ENCODE measurements at regions not wholly inside any gene's neighbourhood (a gene's known extent, or its start where the extent isn't known, plus 50 kb on each side); places are given as distances from the start of the nearest gene placed in this dataset.

DNA sequence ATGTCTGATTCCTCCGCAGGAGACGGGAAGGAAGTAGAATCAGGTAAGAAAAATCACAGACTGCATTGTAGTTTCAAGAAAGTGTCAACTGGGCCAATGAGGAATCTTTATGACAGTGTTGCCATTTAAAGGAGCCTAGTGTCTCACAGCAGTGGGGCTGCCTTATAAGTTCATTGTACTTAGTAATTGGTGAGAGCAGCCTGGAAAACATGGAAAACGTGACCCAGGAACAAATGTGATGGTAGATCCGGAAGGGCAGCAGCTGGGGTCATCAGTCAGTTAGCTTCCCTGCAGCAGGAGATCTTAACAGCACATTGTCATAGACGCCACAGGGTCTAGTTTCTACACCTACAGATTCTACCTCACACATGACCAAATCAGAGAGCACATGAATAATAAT, 630.0 kb upstream of the LMO3 start:
- no peaks in the 10 kb centered on the region for H3K36me3 ChIP-seq (ENCODE audit: insufficient read depth in 1 of 2, low read depth in 1 of 2)
- TF ChIP-seq, protein P1, sequence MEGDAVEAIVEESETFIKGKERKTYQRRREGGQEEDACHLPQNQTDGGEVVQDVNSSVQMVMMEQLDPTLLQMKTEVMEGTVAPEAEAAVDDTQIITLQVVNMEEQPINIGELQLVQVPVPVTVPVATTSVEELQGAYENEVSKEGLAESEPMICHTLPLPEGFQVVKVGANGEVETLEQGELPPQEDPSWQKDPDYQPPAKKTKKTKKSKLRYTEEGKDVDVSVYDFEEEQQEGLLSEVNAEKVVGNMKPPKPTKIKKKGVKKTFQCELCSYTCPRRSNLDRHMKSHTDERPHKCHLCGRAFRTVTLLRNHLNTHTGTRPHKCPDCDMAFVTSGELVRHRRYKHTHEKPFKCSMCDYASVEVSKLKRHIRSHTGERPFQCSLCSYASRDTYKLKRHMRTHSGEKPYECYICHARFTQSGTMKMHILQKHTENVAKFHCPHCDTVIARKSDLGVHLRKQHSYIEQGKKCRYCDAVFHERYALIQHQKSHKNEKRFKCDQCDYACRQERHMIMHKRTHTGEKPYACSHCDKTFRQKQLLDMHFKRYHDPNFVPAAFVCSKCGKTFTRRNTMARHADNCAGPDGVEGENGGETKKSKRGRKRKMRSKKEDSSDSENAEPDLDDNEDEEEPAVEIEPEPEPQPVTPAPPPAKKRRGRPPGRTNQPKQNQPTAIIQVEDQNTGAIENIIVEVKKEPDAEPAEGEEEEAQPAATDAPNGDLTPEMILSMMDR (IDR thresholded peaks at IDR 0.05), result no peak
- ATAC-seq, result no peak
- no peak for DNase-seq
- H3K27me3 ChIP-seq (ENCODE audit: insufficient read depth in 3 of 3, low read length in 2 of 3), result no peaks in the 10 kb centered on the region
- 53 to 77% (median 54%) methylated on average over 5 of the region's 5 CpGs for WGBS, 3 donors
- H3K27ac ChIP-seq, result no peak overlapping the region
- H3K4me1 ChIP-seq, result no peaks in the 10 kb centered on the region
- peaks cover 4% of the 10 kb centered on the region for H3K9me3 ChIP-seq
- intact Hi-C loops (cut with DNase I), result no loop called here
- no peak overlapping the region for H3K4me3 ChIP-seq

DNA sequence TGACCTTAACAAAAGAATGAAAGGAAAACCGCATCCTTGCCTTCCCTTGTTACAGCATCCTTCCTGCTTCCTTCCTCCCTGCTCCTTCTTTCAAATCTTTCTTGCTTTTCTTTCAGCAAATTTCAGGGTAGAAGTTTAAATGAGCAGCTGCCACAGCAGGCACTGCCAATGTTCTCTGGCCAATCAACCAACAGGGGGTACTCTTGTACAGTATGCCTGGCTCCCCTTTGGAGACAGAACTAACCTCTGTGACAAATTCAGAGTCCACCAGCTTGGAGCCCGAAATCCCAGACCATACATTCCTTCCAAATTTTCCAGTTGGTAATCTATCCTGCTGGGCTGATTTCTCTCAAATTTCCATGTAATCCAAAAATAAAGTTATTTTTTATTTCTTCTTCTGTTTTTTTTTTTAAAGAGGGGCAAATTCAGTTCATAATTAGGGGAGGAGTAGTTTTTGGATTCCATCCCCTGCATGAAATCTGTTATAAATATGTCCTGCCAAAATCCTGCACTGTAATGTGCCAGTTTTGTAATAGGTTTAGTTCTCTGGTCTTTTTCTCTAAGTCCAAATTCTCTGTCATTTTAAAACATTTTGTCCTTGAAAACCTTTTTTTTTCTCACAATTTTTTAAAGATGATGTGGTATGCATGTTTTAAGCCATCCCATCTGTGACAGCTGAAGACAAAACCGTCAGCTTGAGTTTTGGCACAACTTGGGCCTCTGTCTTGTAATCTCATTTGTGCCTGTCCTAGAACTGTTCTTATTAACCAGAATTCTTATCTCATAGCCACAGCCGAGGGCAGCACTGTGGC, 610.0 kb upstream of the LMO3 start:
- WGBS, 3 donors, result 12 to 26% (median 22%) methylated on average over 4 of the region's 4 CpGs
- no peak for ATAC-seq

DNA sequence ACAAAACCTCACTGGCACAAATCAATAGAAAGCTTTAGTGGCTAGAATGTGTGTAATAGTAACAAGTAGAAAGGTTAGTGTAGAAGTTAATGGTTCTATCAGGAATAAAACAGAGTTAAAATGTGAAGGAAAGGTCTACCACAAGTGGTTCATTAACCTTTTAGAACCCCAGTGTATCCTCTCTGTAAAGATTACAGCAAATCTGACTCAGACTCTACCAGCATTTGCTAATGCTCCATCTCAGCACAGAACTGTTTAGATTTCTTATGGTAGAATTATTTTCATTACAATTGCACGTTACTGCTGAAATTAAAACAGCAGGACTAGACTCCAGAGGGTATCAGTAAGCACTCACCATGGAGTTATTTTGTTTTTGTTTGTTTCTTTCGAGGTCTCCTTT, 609.0 kb upstream of the LMO3 start:
- no peak overlapping the region for H3K4me3 ChIP-seq
- H3K9me3 ChIP-seq, result no peaks in the 10 kb centered on the region
- no peaks in the 10 kb centered on the region for H3K27me3 ChIP-seq (ENCODE audit: insufficient read depth in 3 of 3, low read length in 2 of 3)
- intact Hi-C loops (cut with DNase I), result no loop called here
- H3K4me1 ChIP-seq, result no peaks in the 10 kb centered on the region
- no peak for ATAC-seq
- no peak for DNase-seq
- TF ChIP-seq, protein P1 (IDR thresholded peaks at IDR 0.05), result no peak
- WGBS, 3 donors, result 11 to 20% (median 15%) methylated on average over 2 of the region's 2 CpGs
- no peaks in the 10 kb centered on the region for H3K36me3 ChIP-seq (ENCODE audit: insufficient read depth in 1 of 2, low read depth in 1 of 2)
- H3K27ac ChIP-seq, result no peak overlapping the region

More for the DNA sequence above, 610.0 kb upstream of the LMO3 start:
- Histone ChIP-seq H3K27ac (no peak overlapping the region), H3K4me3 (no peak overlapping the region), H3K27me3 (ENCODE audit: insufficient read depth in 3 of 3, low read length in 2 of 3) (no peaks in the 10 kb centered on the region), H3K9me3 (no peaks in the 10 kb centered on the region), H3K4me1 (no peaks in the 10 kb centered on the region), H3K36me3 (ENCODE audit: insufficient read depth in 1 of 2, low read depth in 1 of 2) (no peaks in the 10 kb centered on the region)
- intact Hi-C loops (cut with DNase I), result no loop called here
- TF ChIP-seq, protein P1 (IDR thresholded peaks at IDR 0.05), result no peak
- no peak for DNase-seq

DNA sequence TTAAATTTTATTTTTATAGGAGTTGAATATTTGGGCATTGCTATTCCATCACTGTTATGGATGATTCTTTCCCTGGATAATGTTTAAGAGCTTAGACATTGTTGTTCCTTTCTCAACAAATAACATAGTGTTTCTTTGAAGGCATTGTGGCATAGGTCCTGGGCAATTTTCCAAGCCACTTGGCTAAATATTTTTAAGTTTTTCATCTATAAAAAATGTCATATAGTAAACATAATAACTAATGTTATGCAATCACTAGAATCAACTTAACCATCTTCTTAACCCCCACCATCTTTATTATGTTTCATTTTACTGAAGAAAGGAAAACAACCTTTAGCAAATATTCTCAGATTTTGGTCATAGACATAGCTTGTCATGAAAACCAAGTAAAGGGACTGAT, 600.6 kb upstream of the LMO3 start:
- no peak for ATAC-seq
- Histone ChIP-seq H3K36me3 (ENCODE audit: insufficient read depth in 1 of 2, low read depth in 1 of 2) (no peaks in the 10 kb centered on the region), H3K4me3 (no peak overlapping the region), H3K27ac (no peak overlapping the region), H3K27me3 (ENCODE audit: insufficient read depth in 3 of 3, low read length in 2 of 3) (no peaks in the 10 kb centered on the region), H3K4me1 (no peaks in the 10 kb centered on the region), H3K9me3 (no peaks in the 10 kb centered on the region)
- TF ChIP-seq, protein P1 (IDR thresholded peaks at IDR 0.05), result no peak
- intact Hi-C loops (cut with DNase I), result no loop called here
- DNase-seq, result no peak

All from psoas muscle (tissue), 7 donors.